PC-3 (cell line): ENCODE measurements at regions not wholly inside any gene's neighbourhood (a gene's known extent, or its start where the extent isn't known, plus 50 kb on each side); places are given as distances from the start of the nearest gene placed in this dataset.

Experiments used
- CTCF ChIP-seq: fragments of 300-600 bp; sonication (generic); conservative IDR thresholded peaks from 2 replicates; pipeline ENCODE4 v1.5.1; 2017; ENCODE audit warnings: antibody characterized with exemption, low read depth, mild to moderate bottlenecking, low read length
- EZH2phosphoT487 ChIP-seq: fragments of 300-600 bp; sonication (generic); IDR thresholded peaks from 2 replicates; pipeline ENCODE4 v1.6.1; 2018; ENCODE audit warnings: mild to moderate bottlenecking, antibody characterized with exemption, low read length, borderline replicate concordance

- TF ChIP-seq CTCF (no peak), EZH2phosphoT487 (no peak)
Observed at GRCh38 chr2:71823526-71823925, 324.1 kb downstream of the CYP26B1 start.
